Smooth muscle cell (in vitro differentiated cells): ENCODE measurements at regions not wholly inside any gene's neighbourhood (a gene's known extent, or its start where the extent isn't known, plus 50 kb on each side); places are given as distances from the start of the nearest gene placed in this dataset. TPM values are rescaled to one million over a fixed set of nuclear protein-coding genes. Genes with fewer than 3 reads are reported as not detected.

Experiments used
- DNase-seq: peaks from one replicate; lab custom pipeline; 2025; ENCODE audit not compliant: unreplicated experiment; lab: John Stamatoyannopoulos, UW
- H2AFZ ChIP-seq: fragments of 200-600 bp; sonication (generic); 2 replicates; pipeline ENCODE4 v1.6.0; 2016; ENCODE audit warnings: antibody characterized with exemption, low read depth, mild to moderate bottlenecking
- H3F3A ChIP-seq: fragments of 200-600 bp; sonication (generic); 2 replicates; pipeline ENCODE4 v1.6.0; 2017; ENCODE audit warnings: antibody characterized with exemption, low read depth
- H3K27ac ChIP-seq: fragments of 200-600 bp; sonication (generic); 2 replicates; pipeline ENCODE4 v1.5.1; 2016; ENCODE audit warnings: low read depth, mild to moderate bottlenecking
- H3K27me3 ChIP-seq: fragments of 200-600 bp; sonication (generic); 2 replicates; pipeline ENCODE4 v1.6.1; 2016; ENCODE audit warnings: low read depth, mild to moderate bottlenecking
- H3K36me3 ChIP-seq: fragments of 200-600 bp; sonication (generic); 2 replicates; pipeline ENCODE4 v1.5.1; 2016; ENCODE audit warnings: low read depth
- H3K4me1 ChIP-seq: fragments of 200-600 bp; sonication (generic); 2 replicates; pipeline ENCODE4 v1.5.1; 2016; ENCODE audit warnings: low read depth
- H3K4me2 ChIP-seq: fragments of 200-600 bp; sonication (generic); 2 replicates; pipeline ENCODE4 v1.6.0; 2016; ENCODE audit warnings: mild to moderate bottlenecking
- H3K4me3 ChIP-seq: fragments of 200-600 bp; sonication (generic); 2 replicates; pipeline ENCODE4 v1.5.1; 2016; ENCODE audit warnings: mild to moderate bottlenecking
- H3K79me2 ChIP-seq: fragments of 200-600 bp; sonication (generic); 2 replicates; pipeline ENCODE4 v1.6.0; 2016; ENCODE audit warnings: low read depth, mild to moderate bottlenecking
- H3K9ac ChIP-seq: fragments of 200-600 bp; sonication (generic); 2 replicates; pipeline ENCODE4 v1.6.0; 2016; ENCODE audit warnings: low read depth
- H3K9me3 ChIP-seq: fragments of 200-600 bp; sonication (generic); replicated peaks from 2 replicates; pipeline ENCODE4 v1.5.1; 2016; ENCODE audit warnings: low read depth
- H4K20me1 ChIP-seq: fragments of 200-600 bp; sonication (generic); 2 replicates; pipeline ENCODE4 v1.6.0; 2016; ENCODE audit warnings: low read depth
- WGBS: methylation state at CpG from one replicate; pipeline ENCODE4 v1.1.7; 2016; ENCODE audit warnings: low lambda C conversion rate; 5-methylcytosine and 5-hydroxymethylcytosine counted together
- small RNA-seq: library from RNA; depleted of rRNA; stranded (forward); fragments of <200 nt; gene quantifications from one replicate; pipeline ENCODE3, GENCODE V24; 2014
- TF ChIP-seq, protein P1 (sequence below): fragments of 200-600 bp; sonication (generic); IDR thresholded peaks from 2 replicates; pipeline ENCODE4 v1.5.1; 2017; ENCODE audit warnings: borderline replicate concordance, mild to moderate bottlenecking, antibody characterized with exemption; ENCODE audit not compliant: insufficient read depth, poor library complexity, severe bottlenecking

DNA sequence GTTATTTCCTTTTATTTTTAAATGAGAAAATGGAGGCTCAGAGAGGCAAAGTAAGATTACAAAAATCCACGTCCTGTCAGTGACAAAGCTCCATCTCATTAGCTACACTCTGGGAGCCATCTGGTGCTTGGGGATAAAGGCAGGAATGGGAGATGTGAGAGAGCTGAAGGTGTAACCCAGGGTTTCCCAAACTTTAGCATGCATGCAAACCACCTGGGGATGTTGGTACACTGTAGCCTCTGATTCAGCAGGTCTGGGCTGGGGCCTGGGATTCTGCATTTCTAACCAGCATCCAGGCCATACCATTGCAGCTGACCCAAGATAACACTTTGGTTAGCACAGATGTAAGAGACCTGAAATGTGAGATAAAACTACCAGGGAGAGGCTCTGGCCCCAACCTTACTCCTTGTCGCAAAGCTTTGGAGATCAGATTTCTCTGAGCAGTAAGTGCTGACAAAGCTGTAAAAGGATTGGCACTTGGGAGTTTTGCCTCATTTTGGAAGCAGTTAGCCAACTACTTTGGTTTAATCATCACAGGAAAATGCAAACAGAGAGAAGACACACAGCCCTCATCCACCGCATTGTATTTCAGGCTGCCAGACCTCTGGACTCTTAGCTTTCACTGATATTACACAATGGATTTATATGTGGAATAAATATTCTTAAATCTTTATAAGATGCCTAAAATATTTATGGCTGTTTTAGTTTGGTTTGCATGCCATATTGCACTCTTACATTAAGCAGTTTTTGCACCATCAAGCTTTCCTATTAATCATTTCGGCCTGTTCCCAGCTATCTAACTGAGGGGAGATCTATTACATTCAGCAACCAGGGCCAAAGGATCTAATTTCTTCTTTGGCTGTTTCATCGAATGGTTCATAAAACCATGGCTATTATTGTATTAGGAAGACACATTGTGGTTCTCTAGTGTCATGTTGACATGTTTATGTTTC lies 263.0 kb downstream of the EBLN2 start:
- Histone ChIP-seq H3K4me1 (peaks cover 9% of the 10 kb centered on the region), H3K79me2 (no peaks in the 10 kb centered on the region), H3K4me3 (no peak overlapping the region), H3K36me3 (no peaks in the 10 kb centered on the region), H3K9ac (no peak overlapping the region), H3F3A (no peaks in the 10 kb centered on the region), H3K9me3 (no peaks in the 10 kb centered on the region), H3K27ac (no peak overlapping the region), H2AFZ (peak overlapping the region; percentile 9), H3K27me3 (no peaks in the 10 kb centered on the region), H3K4me2 (no peak overlapping the region), H4K20me1 (no peaks in the 10 kb centered on the region)
- TF ChIP-seq, protein P1, sequence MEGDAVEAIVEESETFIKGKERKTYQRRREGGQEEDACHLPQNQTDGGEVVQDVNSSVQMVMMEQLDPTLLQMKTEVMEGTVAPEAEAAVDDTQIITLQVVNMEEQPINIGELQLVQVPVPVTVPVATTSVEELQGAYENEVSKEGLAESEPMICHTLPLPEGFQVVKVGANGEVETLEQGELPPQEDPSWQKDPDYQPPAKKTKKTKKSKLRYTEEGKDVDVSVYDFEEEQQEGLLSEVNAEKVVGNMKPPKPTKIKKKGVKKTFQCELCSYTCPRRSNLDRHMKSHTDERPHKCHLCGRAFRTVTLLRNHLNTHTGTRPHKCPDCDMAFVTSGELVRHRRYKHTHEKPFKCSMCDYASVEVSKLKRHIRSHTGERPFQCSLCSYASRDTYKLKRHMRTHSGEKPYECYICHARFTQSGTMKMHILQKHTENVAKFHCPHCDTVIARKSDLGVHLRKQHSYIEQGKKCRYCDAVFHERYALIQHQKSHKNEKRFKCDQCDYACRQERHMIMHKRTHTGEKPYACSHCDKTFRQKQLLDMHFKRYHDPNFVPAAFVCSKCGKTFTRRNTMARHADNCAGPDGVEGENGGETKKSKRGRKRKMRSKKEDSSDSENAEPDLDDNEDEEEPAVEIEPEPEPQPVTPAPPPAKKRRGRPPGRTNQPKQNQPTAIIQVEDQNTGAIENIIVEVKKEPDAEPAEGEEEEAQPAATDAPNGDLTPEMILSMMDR = no peak
- WGBS = 66% methylated on average over 5 of the region's 5 CpGs
- DNase-seq = no peak

DNA sequence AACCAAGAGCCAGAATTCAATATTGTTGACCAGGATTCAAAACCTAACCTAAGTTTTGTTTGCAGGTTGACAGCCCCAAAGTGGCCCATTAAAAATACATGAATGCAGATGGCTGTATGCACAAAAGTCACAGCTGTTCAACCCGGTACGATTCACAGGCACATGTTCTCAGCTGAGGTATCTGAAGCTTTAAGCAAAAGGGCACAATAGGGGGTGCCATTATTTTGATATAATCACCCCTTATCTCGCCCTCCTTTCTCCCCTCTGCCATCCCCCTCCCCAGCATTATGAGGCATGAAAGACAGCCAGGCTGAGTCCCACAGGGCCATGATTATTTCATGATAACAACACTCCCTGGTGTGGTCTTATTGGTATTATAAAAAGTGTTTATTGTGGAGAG lies 264.9 kb downstream of the EBLN2 start:
- Histone ChIP-seq H3K4me3 (no peak overlapping the region), H3K9ac (no peak overlapping the region), H3K27ac (no peak overlapping the region), H3F3A (no peaks in the 10 kb centered on the region), H4K20me1 (no peaks in the 10 kb centered on the region), H3K4me2 (no peak overlapping the region), H3K9me3 (no peaks in the 10 kb centered on the region), H3K27me3 (no peaks in the 10 kb centered on the region), H3K4me1 (peaks cover 9% of the 10 kb centered on the region), H3K79me2 (no peaks in the 10 kb centered on the region), H2AFZ (no peak overlapping the region), H3K36me3 (no peaks in the 10 kb centered on the region)
- 96% methylated on average over 3 of the region's 3 CpGs for WGBS
- TF ChIP-seq, protein P1 = no peak
- DNase-seq = no peak

DNA sequence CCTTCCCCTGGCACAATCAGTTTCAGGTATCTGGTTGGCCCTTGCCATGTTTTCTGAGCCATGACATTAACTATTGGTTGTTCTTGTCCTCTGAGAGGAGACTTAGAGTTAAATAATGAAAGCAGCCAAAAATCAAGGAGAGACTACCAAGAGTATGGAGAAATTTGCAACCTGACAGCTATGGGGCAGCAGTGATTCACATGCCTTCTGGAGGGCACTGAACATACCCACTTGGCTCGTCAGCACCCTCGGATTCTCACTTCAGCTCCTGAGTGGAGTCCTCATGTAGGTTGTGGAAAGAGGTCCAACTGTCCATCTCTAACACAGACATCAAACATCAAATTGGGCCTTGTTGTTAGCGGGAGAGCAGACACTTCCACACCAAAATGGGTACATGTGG lies 265.6 kb downstream of the EBLN2 start:
- TF ChIP-seq, protein P1 = no peak
- 91% methylated on average over 3 of the region's 3 CpGs for WGBS
- peaks cover 9% of the 10 kb centered on the region for H3K4me1 ChIP-seq

More for the DNA sequence above, 265.6 kb downstream of the EBLN2 start:
- Histone ChIP-seq H2AFZ (no peak overlapping the region), H4K20me1 (no peaks in the 10 kb centered on the region), H3K27ac (no peak overlapping the region), H3K9me3 (no peaks in the 10 kb centered on the region), H3K4me2 (no peak overlapping the region), H3K9ac (no peak overlapping the region), H3F3A (no peaks in the 10 kb centered on the region), H3K4me3 (no peak overlapping the region), H3K36me3 (no peaks in the 10 kb centered on the region), H3K27me3 (no peaks in the 10 kb centered on the region), H3K79me2 (no peaks in the 10 kb centered on the region)
- DNase-seq = no peak

Small RNAs in the stretch of these regions (small RNA-seq; reads per million reads assigned to genes)
- gene RNU6-1270P = not detected
